HG03108 (cell line): ENCODE measurements at regions not wholly inside any gene's neighbourhood (a gene's known extent, or its start where the extent isn't known, plus 50 kb on each side); places are given as distances from the start of the nearest gene placed in this dataset.
"Not testable (repeated sequence)": the region's sequence is repeated elsewhere in the genome, so short reads cannot be mapped to it uniquely, and the experiment has no call there.

Experiments
- ATAC-seq: cut with Tn5 transposase; IDR thresholded peaks from one replicate; pipeline ENCODE4 v1.9.1; 2021; ENCODE audit warnings: moderate library complexity; ENCODE audit not compliant: unreplicated experiment

GRCh38 chr2:126041391-126042047 is 614.4 kb upstream of the GYPC start:
- no peak for ATAC-seq

GRCh38 chr2:126042089-126042488 is 613.9 kb upstream of the GYPC start:
- no peak for ATAC-seq

- ATAC-seq = no peak
Observed at GRCh38 chr2:126048719-126049118, 607.2 kb upstream of the GYPC start.

- no peak for ATAC-seq
Observed at GRCh38 chr2:126049461-126049860, 606.5 kb upstream of the GYPC start.

GRCh38 chr2:126050991-126051736 is 604.8 kb upstream of the GYPC start:
- ATAC-seq = no peak

GRCh38 chr2:126051737-126052240 is 604.2 kb upstream of the GYPC start:
- ATAC-seq = not testable (repeated sequence)

- no peak for ATAC-seq
Observed at GRCh38 chr2:126059379-126059778, 596.6 kb upstream of the GYPC start.

- ATAC-seq = no peak
Observed at GRCh38 chr2:126085011-126085795, 570.8 kb upstream of the GYPC start.

- no peak for ATAC-seq
Observed at GRCh38 chr2:126100962-126101361, 555.0 kb upstream of the GYPC start.

GRCh38 chr2:126106006-126106405 is 550.0 kb upstream of the GYPC start:
- ATAC-seq = no peak

- ATAC-seq = no peak
Observed at GRCh38 chr2:126107883-126108282, 548.1 kb upstream of the GYPC start.

GRCh38 chr2:126115975-126116374 is 540.0 kb upstream of the GYPC start:
- no peak for ATAC-seq

- no peak for ATAC-seq
Observed at GRCh38 chr2:126117886-126118285, 538.1 kb upstream of the GYPC start.

GRCh38 chr2:126145752-126146151 is 510.2 kb upstream of the GYPC start:
- ATAC-seq = no peak

GRCh38 chr2:126154256-126154785 is 501.6 kb upstream of the GYPC start:
- no peak for ATAC-seq

- not testable (repeated sequence) for ATAC-seq
Observed at GRCh38 chr2:126160950-126161349, 495.0 kb upstream of the GYPC start.

- no peak for ATAC-seq
Observed at GRCh38 chr2:126172631-126173184, 483.2 kb upstream of the GYPC start.

- no peak for ATAC-seq
Observed at GRCh38 chr2:126175222-126175621, 480.7 kb upstream of the GYPC start.

GRCh38 chr2:126177479-126177878 is 478.5 kb upstream of the GYPC start:
- no peak for ATAC-seq

- ATAC-seq = no peak
Observed at GRCh38 chr2:126187668-126188067, 468.3 kb upstream of the GYPC start.

GRCh38 chr2:126189527-126189926 is 466.4 kb upstream of the GYPC start:
- ATAC-seq = no peak
